Activated naive CD4-positive, alpha-beta T cell treated with anti-CD3 and anti-CD28 coated beads for 36 hours (primary cell): ENCODE measurements at regions not wholly inside any gene's neighbourhood (a gene's known extent, or its start where the extent isn't known, plus 50 kb on each side); places are given as distances from the start of the nearest gene placed in this dataset. TPM values are rescaled to one million over a fixed set of nuclear protein-coding genes. Genes with fewer than 3 reads are reported as not detected.

Experiments used
- microRNA-seq: library from miRNA; unstranded; fragments of <30 nt; microRNA quantifications from one replicate; pipeline ENCODE4 v1.2.0, GENCODE V29; 2022; ENCODE audit warnings: borderline microRNAs expressed, borderline replicate concordance

Small RNA genes in the stretch of these regions (microRNA-seq; reads per million reads assigned to microRNA genes)
- gene MIR548A1: not detected
